NCI-H82 (cell line): ENCODE measurements at regions not wholly inside any gene's neighbourhood (a gene's known extent, or its start where the extent isn't known, plus 50 kb on each side); places are given as distances from the start of the nearest gene placed in this dataset.

Experiments used
- DNase-seq: peaks from one replicate; lab custom pipeline; 2025; lab: John Stamatoyannopoulos, UW

- DNase-seq: peak; percentile 32
These were observed 234.2 kb upstream of the UMPS start for GRCh38 chr3:124496061-124496460.

- peak; percentile 33 for DNase-seq
These were observed 232.8 kb upstream of the UMPS start for GRCh38 chr3:124497487-124497886.

GRCh38 chr3:124498891-124499290, 231.4 kb upstream of the UMPS start:
- DNase-seq: no peak

- peak; percentile 30 for DNase-seq
These were observed 225.8 kb upstream of the UMPS start for GRCh38 chr3:124504332-124505059.

DNA sequence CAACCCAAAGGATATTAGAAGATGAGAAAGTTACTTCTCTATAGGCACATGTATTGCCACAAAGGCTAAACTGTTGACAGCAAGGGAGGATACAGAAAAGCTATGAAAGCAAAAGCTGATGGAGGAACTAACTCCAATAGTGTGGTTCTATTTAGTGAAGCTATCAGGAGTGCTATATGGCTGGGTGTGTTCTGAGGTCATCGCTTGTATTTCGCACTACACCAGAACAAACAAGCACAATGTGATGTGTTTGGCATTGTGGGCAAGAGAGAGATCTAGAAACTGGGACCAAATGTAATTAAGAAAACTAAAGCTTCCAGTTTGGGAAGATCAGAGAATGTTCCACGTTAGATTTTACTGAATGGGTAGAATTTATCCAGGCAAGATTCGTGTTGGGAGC, 220.4 kb upstream of the UMPS start:
- no peak for DNase-seq

- no peak for DNase-seq
These were observed 220.0 kb upstream of the UMPS start for GRCh38 chr3:124510290-124510689.

GRCh38 chr3:124512881-124513609, 217.2 kb upstream of the UMPS start:
- DNase-seq: no peak

- DNase-seq: no peak
These were observed 216.6 kb upstream of the UMPS start for GRCh38 chr3:124513610-124513997.

DNA sequence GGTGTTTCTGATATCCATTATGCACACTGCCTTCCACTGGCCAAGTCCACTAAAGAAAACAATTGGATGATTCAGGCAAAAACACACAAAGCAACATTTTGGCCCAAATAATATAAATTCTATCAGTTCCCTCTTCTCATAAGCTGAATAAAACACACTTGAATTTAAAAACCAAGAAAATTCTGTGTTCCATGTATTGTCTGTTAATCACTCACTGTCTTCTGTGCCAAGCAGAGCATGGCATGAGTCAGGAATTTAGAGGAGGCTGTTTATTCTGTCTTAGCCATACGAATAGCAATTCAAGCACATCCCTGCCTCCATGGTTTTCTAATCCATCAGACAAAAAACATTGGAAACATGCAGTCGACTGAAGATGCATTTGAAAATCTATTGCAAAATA, 215.6 kb upstream of the UMPS start:
- DNase-seq: no peak

- DNase-seq: no peak
These were observed 213.9 kb upstream of the UMPS start for GRCh38 chr3:124516333-124516732.

GRCh38 chr3:124517306-124517705, 212.9 kb upstream of the UMPS start:
- no peak for DNase-seq

GRCh38 chr3:124518350-124518749, 211.9 kb upstream of the UMPS start:
- DNase-seq: no peak

DNA sequence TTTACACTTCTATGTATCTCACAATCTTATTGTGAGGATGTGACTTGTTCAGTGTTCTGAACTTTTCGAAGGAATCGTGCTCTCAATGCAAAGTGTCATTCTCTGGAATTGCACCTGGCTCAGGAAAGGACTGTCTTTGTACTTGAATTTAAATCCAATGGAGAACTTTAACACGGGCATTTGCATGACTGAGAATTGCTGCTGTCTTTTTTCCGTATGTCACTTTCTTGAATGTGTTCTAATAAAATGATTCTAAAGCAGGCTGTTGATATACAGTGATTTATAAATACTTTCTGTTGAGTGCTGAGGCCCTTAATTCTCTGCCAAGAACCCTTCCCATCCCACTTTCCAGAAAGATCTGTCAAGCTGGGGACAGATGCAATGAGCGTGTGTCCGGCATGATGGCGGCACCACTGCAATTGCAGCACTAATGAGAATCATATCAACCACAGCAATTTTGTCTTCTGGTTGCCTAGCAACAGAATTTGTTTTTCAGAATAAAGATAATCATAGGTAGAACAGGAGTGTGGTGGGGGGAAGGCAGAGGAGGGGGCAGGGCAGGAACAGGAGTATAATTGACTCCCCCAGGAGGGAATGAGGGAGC, 210.6 kb upstream of the UMPS start:
- no peak for DNase-seq

- DNase-seq: no peak
These were observed 209.3 kb upstream of the UMPS start for GRCh38 chr3:124520970-124521369.

DNA sequence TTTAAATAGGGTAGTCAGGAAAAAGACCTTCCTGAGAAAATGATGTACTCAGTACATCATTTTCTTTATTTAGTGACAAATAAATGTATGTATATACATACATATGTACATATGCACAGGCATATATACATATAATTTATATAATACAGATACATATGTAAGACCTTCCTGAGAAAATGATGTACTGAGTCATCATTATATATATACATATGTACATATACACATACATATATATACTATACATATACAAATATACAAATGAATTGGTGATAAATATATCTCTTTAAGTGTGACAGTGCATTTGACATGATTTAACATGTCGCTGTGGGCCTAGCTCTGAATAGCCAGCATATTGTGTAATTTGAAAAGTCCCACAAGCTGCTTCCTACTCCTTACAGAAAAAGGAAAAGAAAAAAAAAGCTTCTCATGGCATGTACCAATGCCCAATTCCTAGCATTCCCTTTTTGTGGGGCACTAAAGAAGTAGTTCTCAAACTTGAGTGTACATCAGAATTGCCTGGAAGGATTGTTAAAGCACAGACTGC, 208.1 kb upstream of the UMPS start:
- no peak for DNase-seq

DNA sequence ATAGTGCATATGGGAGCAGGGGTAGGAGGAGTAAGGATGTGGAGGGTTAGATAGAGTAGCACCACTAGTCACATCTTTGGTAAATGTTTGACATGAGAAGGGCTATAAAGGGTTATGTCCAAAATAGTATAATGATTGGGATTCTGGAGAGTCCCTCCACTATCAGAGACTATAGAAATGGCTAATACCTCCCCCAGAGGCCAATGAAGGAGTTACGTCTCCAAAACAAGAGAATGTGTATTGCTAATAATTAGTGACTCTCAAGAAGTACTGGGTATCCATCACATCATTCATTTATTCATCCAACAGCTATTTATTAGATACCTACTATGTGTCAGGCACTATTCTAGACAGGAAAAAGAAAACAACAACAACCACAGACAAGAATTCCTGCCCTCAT, 203.7 kb upstream of the UMPS start:
- DNase-seq: peak; percentile 6

GRCh38 chr3:124529826-124530571, 200.3 kb upstream of the UMPS start:
- no peak for DNase-seq

- DNase-seq: no peak
These were observed 199.3 kb upstream of the UMPS start for GRCh38 chr3:124530916-124531315.

DNA sequence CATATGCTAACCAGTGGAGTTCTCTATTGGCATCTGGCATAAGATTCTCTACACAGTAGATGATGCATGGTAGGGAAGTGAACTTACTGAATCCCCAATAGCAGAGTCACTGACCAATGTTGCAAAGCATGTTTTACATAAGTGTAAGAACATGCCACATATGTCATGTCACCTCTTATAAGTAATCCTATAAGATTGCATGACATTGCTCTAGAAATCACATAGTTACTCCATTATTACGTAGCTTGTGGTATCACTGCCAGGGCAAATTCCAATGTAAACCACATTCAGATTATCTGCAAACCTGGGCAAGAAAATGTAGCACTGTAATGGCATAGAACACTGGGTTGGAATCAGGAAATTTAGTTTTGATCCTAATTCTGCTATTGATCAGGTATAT, 198.2 kb upstream of the UMPS start:
- no peak for DNase-seq

- no peak for DNase-seq
These were observed 194.9 kb upstream of the UMPS start for GRCh38 chr3:124535306-124535705.

DNA sequence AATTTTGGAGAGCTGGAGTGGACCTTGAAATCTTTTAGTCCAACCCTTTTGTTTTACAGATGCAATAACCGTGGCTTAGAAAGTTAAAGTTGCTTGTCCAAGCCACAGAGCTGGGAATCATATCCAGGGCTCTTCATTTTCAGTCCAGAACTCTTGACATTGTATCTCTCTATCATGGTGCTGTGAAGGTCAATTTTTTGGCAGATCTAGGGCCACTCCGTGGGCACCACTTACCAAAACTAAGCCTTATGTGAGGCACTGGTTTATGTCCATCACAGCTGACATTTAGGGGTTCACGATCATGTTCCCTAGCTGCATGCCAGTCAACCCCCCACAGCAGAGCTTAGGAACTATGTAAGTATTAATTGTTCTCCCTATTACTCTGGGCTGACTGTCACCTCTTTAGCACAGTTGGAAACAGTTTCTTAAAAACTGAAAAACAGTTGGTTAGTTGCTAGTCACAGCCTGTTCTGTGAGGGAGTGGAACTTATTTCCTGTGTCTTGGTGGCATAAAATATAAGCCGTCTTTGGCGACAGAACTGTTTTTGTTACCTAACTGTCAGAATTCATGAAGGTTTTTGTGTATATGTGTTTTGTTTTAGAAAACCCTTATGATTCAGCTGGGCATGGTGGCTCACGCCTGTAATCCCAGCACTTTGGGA, 189.6 kb upstream of the UMPS start:
- no peak for DNase-seq
